ENCODE measurements at regions not wholly inside any gene's neighbourhood (a gene's known extent, or its start where the extent isn't known, plus 50 kb on each side); places are given as distances from the start of the nearest gene placed in this dataset.

- TF ChIP-seq SRF (IDR thresholded peaks at IDR 0.05; ENCODE audit: low read depth, low read length) (no peak), POLR2A (IDR thresholded peaks at IDR 0.05; ENCODE audit: control extremely low read depth in 1 of 2, low read depth in 2 of 2, low read length in 2 of 2) (no peak), MAFK (IDR thresholded peaks at IDR 0.05; ENCODE audit: low read depth, low read length) (no peak)
Measured at GRCh38 chr20:54355631-54356280, 119.6 kb upstream of the DOK5 start.

Data from H1 (cell line).